ENCODE measurements at regions not wholly inside any gene's neighbourhood (a gene's known extent, or its start where the extent isn't known, plus 50 kb on each side); places are given as distances from the start of the nearest gene placed in this dataset.
A peak's percentile ranks its signal among the peaks of the same experiment; 100 is the strongest.

- Histone ChIP-seq H3K27ac (ENCODE audit: low read length) (no peak overlapping the region), H3K27me3 (ENCODE audit: control insufficient read depth, insufficient read depth, low read length) (no peaks in the 10 kb centered on the region), H3K4me3 (ENCODE audit: low read length) (no peak overlapping the region), H3K36me3 (ENCODE audit: control insufficient read depth, insufficient read depth, low read length) (no peaks in the 10 kb centered on the region), H3K4me1 (ENCODE audit: control insufficient read depth, insufficient read depth, low read length) (no peaks in the 10 kb centered on the region), H3K9me3 (ENCODE audit: control insufficient read depth, insufficient read depth, low read length) (no peaks in the 10 kb centered on the region)
- Mint-ChIP-seq H3K9me3 (no peaks in the 10 kb centered on the region), H3K4me1 (peaks cover 0 to 11% of the 10 kb centered on the region in 2 donors), H3K4me3 (no peak overlapping the region), H3K27ac (peak overlapping the region in 1 of 2 donors; percentile 12), H3K27me3 (ENCODE audit: low read depth in 2 of 2) (peaks cover 0 to 3% of the 10 kb centered on the region in 2 donors), H3K36me3 (no peaks in the 10 kb centered on the region)
- ATAC-seq, result no peak
- TF ChIP-seq CTCF (IDR thresholded peaks at IDR 0.05), result no peak
- WGBS (ENCODE audit: insufficient coverage), result 100% methylated on average over 2 of the region's 2 CpGs
- DNase-seq, result no peak
- intact Hi-C loops (cut with micrococcal nuclease), result no loop called here
These were observed 68.9 kb upstream of the EED start for GRCh38 chr11:86175626-86176025.

- no peak for ATAC-seq
- WGBS (ENCODE audit: insufficient coverage), result 91% methylated on average over 1 of the region's 1 CpG
- H3K9me3 ChIP-seq (ENCODE audit: control insufficient read depth, insufficient read depth, low read length), result no peaks in the 10 kb centered on the region
- intact Hi-C loops (cut with micrococcal nuclease), result no loop called here
- H3K4me1 ChIP-seq (ENCODE audit: control insufficient read depth, insufficient read depth, low read length), result no peaks in the 10 kb centered on the region
- no peaks in the 10 kb centered on the region for H3K36me3 ChIP-seq (ENCODE audit: control insufficient read depth, insufficient read depth, low read length)
- no peak overlapping the region for H3K4me3 Mint-ChIP-seq
- peaks cover 0 to 3% of the 10 kb centered on the region in 2 donors for H3K27me3 Mint-ChIP-seq (ENCODE audit: low read depth in 2 of 2)
- H3K9me3 Mint-ChIP-seq, result no peaks in the 10 kb centered on the region
- peaks cover 0 to 11% of the 10 kb centered on the region in 2 donors for H3K4me1 Mint-ChIP-seq
- no peaks in the 10 kb centered on the region for H3K27me3 ChIP-seq (ENCODE audit: control insufficient read depth, insufficient read depth, low read length)
- no peak overlapping the region for H3K4me3 ChIP-seq (ENCODE audit: low read length)
- H3K27ac ChIP-seq (ENCODE audit: low read length), result no peak overlapping the region
- no peak for DNase-seq
- no peaks in the 10 kb centered on the region for H3K36me3 Mint-ChIP-seq
- H3K27ac Mint-ChIP-seq, result peak overlapping the region in 1 of 2 donors; percentile 12
- no peak for TF ChIP-seq CTCF (IDR thresholded peaks at IDR 0.05)
These were observed 69.4 kb upstream of the EED start for GRCh38 chr11:86175191-86175590.

GRCh38 chr11:86174101-86175046 is 70.2 kb upstream of the EED start:
- no peaks in the 10 kb centered on the region for H3K36me3 Mint-ChIP-seq
- H3K4me1 Mint-ChIP-seq, result peaks cover 0 to 11% of the 10 kb centered on the region in 2 donors
- intact Hi-C loops (cut with micrococcal nuclease), result no loop called here
- peaks cover 0 to 3% of the 10 kb centered on the region in 2 donors for H3K27me3 Mint-ChIP-seq (ENCODE audit: low read depth in 2 of 2)
- no peak for DNase-seq
- H3K27ac Mint-ChIP-seq, result no peak overlapping the region
- H3K9me3 ChIP-seq (ENCODE audit: control insufficient read depth, insufficient read depth, low read length), result no peaks in the 10 kb centered on the region
- no peak overlapping the region for H3K27ac ChIP-seq (ENCODE audit: low read length)
- H3K9me3 Mint-ChIP-seq, result no peaks in the 10 kb centered on the region
- WGBS (ENCODE audit: insufficient coverage), result 90% methylated on average over 8 of the region's 8 CpGs
- H3K4me3 Mint-ChIP-seq, result no peak overlapping the region
- ATAC-seq, result peak in 1 of 3 donors; percentile 66
- H3K4me3 ChIP-seq (ENCODE audit: low read length), result no peak overlapping the region
- no peaks in the 10 kb centered on the region for H3K27me3 ChIP-seq (ENCODE audit: control insufficient read depth, insufficient read depth, low read length)
- H3K36me3 ChIP-seq (ENCODE audit: control insufficient read depth, insufficient read depth, low read length), result no peaks in the 10 kb centered on the region
- no peaks in the 10 kb centered on the region for H3K4me1 ChIP-seq (ENCODE audit: control insufficient read depth, insufficient read depth, low read length)
- TF ChIP-seq CTCF (IDR thresholded peaks at IDR 0.05), result no peak

Data from natural killer cell (primary cell).